ENCODE measurements at regions not wholly inside any gene's neighbourhood (a gene's known extent, or its start where the extent isn't known, plus 50 kb on each side); places are given as distances from the start of the nearest gene placed in this dataset.
"Not testable (repeated sequence)": the region's sequence is repeated elsewhere in the genome, so short reads cannot be mapped to it uniquely, and the experiment has no call there.

- H3K4me3 ChIP-seq = no peak overlapping the region
These were observed 134.4 kb upstream of the CCND2 start for GRCh38 chr12:4139191-4139590.

GRCh38 chr12:4138532-4138931, 135.0 kb upstream of the CCND2 start:
- H3K4me3 ChIP-seq; DNase-seq; H3K9me3 ChIP-seq; H3K27ac ChIP-seq; intact Hi-C loops (cut with DNase I); H3K27me3 ChIP-seq; H3K36me3 ChIP-seq: not testable (repeated sequence)
- 82 to 91% methylated on average over 3 of the region's 3 CpGs for WGBS, 2 donors
- peaks cover 0 to 18% (median 4%) of the 10 kb centered on the region in 3 donors for H3K4me1 ChIP-seq

More at GRCh38 chr12:4139191-4139590, 134.4 kb upstream of the CCND2 start:
- Histone ChIP-seq H3K36me3 (no peaks in the 10 kb centered on the region), H3K4me1 (peaks cover 0 to 20% (median 4%) of the 10 kb centered on the region in 3 donors), H3K9me3 (no peaks in the 10 kb centered on the region), H3K27ac (no peak overlapping the region), H3K27me3 (no peaks in the 10 kb centered on the region)
- TF ChIP-seq, protein P1, sequence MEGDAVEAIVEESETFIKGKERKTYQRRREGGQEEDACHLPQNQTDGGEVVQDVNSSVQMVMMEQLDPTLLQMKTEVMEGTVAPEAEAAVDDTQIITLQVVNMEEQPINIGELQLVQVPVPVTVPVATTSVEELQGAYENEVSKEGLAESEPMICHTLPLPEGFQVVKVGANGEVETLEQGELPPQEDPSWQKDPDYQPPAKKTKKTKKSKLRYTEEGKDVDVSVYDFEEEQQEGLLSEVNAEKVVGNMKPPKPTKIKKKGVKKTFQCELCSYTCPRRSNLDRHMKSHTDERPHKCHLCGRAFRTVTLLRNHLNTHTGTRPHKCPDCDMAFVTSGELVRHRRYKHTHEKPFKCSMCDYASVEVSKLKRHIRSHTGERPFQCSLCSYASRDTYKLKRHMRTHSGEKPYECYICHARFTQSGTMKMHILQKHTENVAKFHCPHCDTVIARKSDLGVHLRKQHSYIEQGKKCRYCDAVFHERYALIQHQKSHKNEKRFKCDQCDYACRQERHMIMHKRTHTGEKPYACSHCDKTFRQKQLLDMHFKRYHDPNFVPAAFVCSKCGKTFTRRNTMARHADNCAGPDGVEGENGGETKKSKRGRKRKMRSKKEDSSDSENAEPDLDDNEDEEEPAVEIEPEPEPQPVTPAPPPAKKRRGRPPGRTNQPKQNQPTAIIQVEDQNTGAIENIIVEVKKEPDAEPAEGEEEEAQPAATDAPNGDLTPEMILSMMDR (IDR thresholded peaks at IDR 0.05) = no peak
- no peak for DNase-seq
- intact Hi-C loops (cut with DNase I) = no loop called here
- 58 to 59% methylated on average over 3 of the region's 3 CpGs for WGBS, 2 donors

GRCh38 chr12:4138051-4138450, 135.5 kb upstream of the CCND2 start:
- intact Hi-C loops (cut with DNase I) = no loop called here
- H3K36me3 ChIP-seq = no peaks in the 10 kb centered on the region
- DNase-seq = no peak
- TF ChIP-seq, protein P1 (IDR thresholded peaks at IDR 0.05) = no peak
- no peak for TF ChIP-seq POLR2A (IDR thresholded peaks at IDR 0.05)
- H3K4me1 ChIP-seq = peaks cover 0 to 14% (median 4%) of the 10 kb centered on the region in 3 donors
- H3K4me3 ChIP-seq = no peak overlapping the region
- 64 to 66% methylated on average over 2 of the region's 2 CpGs for WGBS, 2 donors
- H3K27me3 ChIP-seq = no peaks in the 10 kb centered on the region
- H3K9me3 ChIP-seq = no peaks in the 10 kb centered on the region
- no peak overlapping the region for H3K27ac ChIP-seq

- peaks cover 0 to 9% (median 2%) of the 10 kb centered on the region in 3 donors for H3K4me1 ChIP-seq
- no peak for DNase-seq
- no peaks in the 10 kb centered on the region for H3K9me3 ChIP-seq
- intact Hi-C loops (cut with DNase I) = no loop called here
- no peak overlapping the region for H3K4me3 ChIP-seq
- H3K27ac ChIP-seq = no peak overlapping the region
- no peaks in the 10 kb centered on the region for H3K36me3 ChIP-seq
- H3K27me3 ChIP-seq = no peaks in the 10 kb centered on the region
- 78 to 87% methylated on average over 5 of the region's 5 CpGs for WGBS, 2 donors
- TF ChIP-seq, protein P1 (IDR thresholded peaks at IDR 0.05) = no peak
- no peak for TF ChIP-seq POLR2A (IDR thresholded peaks at IDR 0.05)
These were observed 136.1 kb upstream of the CCND2 start for GRCh38 chr12:4137441-4137840.

DNA sequence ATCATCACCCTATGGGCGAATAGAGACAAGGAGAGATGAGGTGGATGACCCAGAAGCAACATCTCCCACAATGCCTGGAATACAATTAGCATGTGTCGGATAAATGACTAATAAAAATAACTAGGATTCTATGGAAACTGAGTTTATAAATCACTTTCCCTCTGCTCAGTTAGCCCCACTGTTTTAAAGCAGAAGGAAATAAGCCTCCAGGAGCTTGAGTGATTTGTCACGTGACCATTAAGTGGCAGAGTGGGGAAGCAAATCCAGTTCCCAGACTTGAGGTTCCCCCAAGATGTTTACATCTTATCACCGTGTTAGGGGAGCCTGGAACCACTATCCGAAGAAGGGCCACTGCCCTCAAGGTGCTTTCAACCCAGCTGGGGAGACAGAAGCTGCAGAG, 136.5 kb upstream of the CCND2 start:
- Histone ChIP-seq H3K36me3 (no peaks in the 10 kb centered on the region), H3K4me1 (peaks cover 0 to 5% (median 0%) of the 10 kb centered on the region in 3 donors), H3K27me3 (no peaks in the 10 kb centered on the region), H3K4me3 (no peak overlapping the region), H3K9me3 (no peaks in the 10 kb centered on the region), H3K27ac (no peak overlapping the region)
- 71 to 78% methylated on average over 5 of the region's 5 CpGs for WGBS, 2 donors
- intact Hi-C loops (cut with DNase I) = no loop called here
- no peak for DNase-seq
- TF ChIP-seq POLR2A (IDR thresholded peaks at IDR 0.05) = no peak
- TF ChIP-seq, protein P1 (IDR thresholded peaks at IDR 0.05) = no peak
